ENCODE measurements at regions not wholly inside any gene's neighbourhood (a gene's known extent, or its start where the extent isn't known, plus 50 kb on each side); places are given as distances from the start of the nearest gene placed in this dataset.

- no peak overlapping the region for H3K4me3 Mint-ChIP-seq
- DNase-seq (no peak), ATAC-seq (replicated peaks in 1 of 2) (no peak)
- H3K4me1 Mint-ChIP-seq (ENCODE audit: low read depth): no peaks in the 10 kb centered on the region
- H3K9me3 Mint-ChIP-seq: no peaks in the 10 kb centered on the region
- H3K27ac Mint-ChIP-seq: no peak overlapping the region
- H3K27me3 Mint-ChIP-seq (ENCODE audit: low read depth): no peaks in the 10 kb centered on the region
- H3K36me3 Mint-ChIP-seq (ENCODE audit: insufficient read depth in 2 of 2): no peaks in the 10 kb centered on the region
Observed at GRCh38 chrY:8591821-8592516, 745.3 kb upstream of the TSPY4 start.

GRCh38 chrY:8594657-8595056, 742.6 kb upstream of the TSPY4 start:
- no peaks in the 10 kb centered on the region for H3K4me1 Mint-ChIP-seq (ENCODE audit: low read depth)
- ATAC-seq (replicated peaks in 1 of 2) (no peak), DNase-seq (no peak)
- H3K36me3 Mint-ChIP-seq (ENCODE audit: insufficient read depth in 2 of 2): no peaks in the 10 kb centered on the region
- H3K27me3 Mint-ChIP-seq (ENCODE audit: low read depth): no peaks in the 10 kb centered on the region
- H3K27ac Mint-ChIP-seq: no peak overlapping the region
- no peak overlapping the region for H3K4me3 Mint-ChIP-seq
- H3K9me3 Mint-ChIP-seq: no peaks in the 10 kb centered on the region

GRCh38 chrY:8599141-8599540, 738.1 kb upstream of the TSPY4 start:
- H3K4me3 Mint-ChIP-seq: no peak overlapping the region
- H3K9me3 Mint-ChIP-seq: no peaks in the 10 kb centered on the region
- no peaks in the 10 kb centered on the region for H3K36me3 Mint-ChIP-seq (ENCODE audit: insufficient read depth in 2 of 2)
- H3K27me3 Mint-ChIP-seq (ENCODE audit: low read depth): no peaks in the 10 kb centered on the region
- H3K27ac Mint-ChIP-seq: no peak overlapping the region
- DNase-seq (no peak), ATAC-seq (replicated peaks in 1 of 2) (no peak)
- no peaks in the 10 kb centered on the region for H3K4me1 Mint-ChIP-seq (ENCODE audit: low read depth)

- no peak for ATAC-seq (replicated peaks in 1 of 2)
- no peak overlapping the region for H3K4me3 Mint-ChIP-seq
- H3K9me3 Mint-ChIP-seq: no peaks in the 10 kb centered on the region
Observed at GRCh38 chrY:8610620-8611019, 726.6 kb upstream of the TSPY4 start.

GRCh38 chrY:8611815-8612214, 725.4 kb upstream of the TSPY4 start:
- Mint-ChIP-seq H3K4me3 (no peak overlapping the region), H3K27ac (no peak overlapping the region), H3K4me1 (ENCODE audit: low read depth) (no peaks in the 10 kb centered on the region), H3K27me3 (ENCODE audit: low read depth) (no peaks in the 10 kb centered on the region), H3K9me3 (no peaks in the 10 kb centered on the region), H3K36me3 (ENCODE audit: insufficient read depth in 2 of 2) (no peaks in the 10 kb centered on the region)
- no peak for ATAC-seq (replicated peaks in 1 of 2)
- no peak for DNase-seq

More at GRCh38 chrY:8610620-8611019, 726.6 kb upstream of the TSPY4 start:
- Mint-ChIP-seq H3K4me1 (ENCODE audit: low read depth) (no peaks in the 10 kb centered on the region), H3K27ac (no peak overlapping the region), H3K27me3 (ENCODE audit: low read depth) (no peaks in the 10 kb centered on the region), H3K36me3 (ENCODE audit: insufficient read depth in 2 of 2) (no peaks in the 10 kb centered on the region)
- DNase-seq: no peak

- DNase-seq (no peak), ATAC-seq (replicated peaks in 1 of 2) (no peak)
- H3K4me3 Mint-ChIP-seq: no peak overlapping the region
- no peak overlapping the region for H3K27ac Mint-ChIP-seq
- no peaks in the 10 kb centered on the region for H3K9me3 Mint-ChIP-seq
- no peaks in the 10 kb centered on the region for H3K4me1 Mint-ChIP-seq (ENCODE audit: low read depth)
- H3K36me3 Mint-ChIP-seq (ENCODE audit: insufficient read depth in 2 of 2): no peaks in the 10 kb centered on the region
- H3K27me3 Mint-ChIP-seq (ENCODE audit: low read depth): no peaks in the 10 kb centered on the region
Observed at GRCh38 chrY:8618302-8618701, 719.0 kb upstream of the TSPY4 start.

GRCh38 chrY:8622156-8622555, 715.1 kb upstream of the TSPY4 start:
- Mint-ChIP-seq H3K27me3 (ENCODE audit: low read depth) (no peaks in the 10 kb centered on the region), H3K4me1 (ENCODE audit: low read depth) (no peaks in the 10 kb centered on the region), H3K27ac (no peak overlapping the region), H3K4me3 (no peak overlapping the region), H3K36me3 (ENCODE audit: insufficient read depth in 2 of 2) (no peaks in the 10 kb centered on the region), H3K9me3 (no peaks in the 10 kb centered on the region)
- DNase-seq: no peak
- ATAC-seq (replicated peaks in 1 of 2): no peak

- Mint-ChIP-seq H3K9me3 (no peaks in the 10 kb centered on the region), H3K4me1 (ENCODE audit: low read depth) (no peaks in the 10 kb centered on the region), H3K4me3 (no peak overlapping the region), H3K27ac (no peak overlapping the region), H3K36me3 (ENCODE audit: insufficient read depth in 2 of 2) (no peaks in the 10 kb centered on the region), H3K27me3 (ENCODE audit: low read depth) (no peaks in the 10 kb centered on the region)
- ATAC-seq (replicated peaks in 1 of 2): no peak
- DNase-seq: no peak
Observed at GRCh38 chrY:8622856-8623255, 714.4 kb upstream of the TSPY4 start.

GRCh38 chrY:8629636-8630035, 707.6 kb upstream of the TSPY4 start:
- Mint-ChIP-seq H3K4me1 (ENCODE audit: low read depth) (no peaks in the 10 kb centered on the region), H3K4me3 (no peak overlapping the region), H3K36me3 (ENCODE audit: insufficient read depth in 2 of 2) (no peaks in the 10 kb centered on the region), H3K27me3 (ENCODE audit: low read depth) (no peaks in the 10 kb centered on the region), H3K27ac (no peak overlapping the region), H3K9me3 (peaks cover 0 to 3% of the 10 kb centered on the region in 2 donors)
- ATAC-seq (replicated peaks in 1 of 2) (no peak), DNase-seq (no peak)

GRCh38 chrY:8638111-8638510, 699.2 kb upstream of the TSPY4 start:
- Mint-ChIP-seq H3K4me3 (no peak overlapping the region), H3K4me1 (ENCODE audit: low read depth) (no peaks in the 10 kb centered on the region)

GRCh38 chrY:8644926-8645325, 692.3 kb upstream of the TSPY4 start:
- H3K36me3 Mint-ChIP-seq (ENCODE audit: insufficient read depth in 2 of 2): no peaks in the 10 kb centered on the region
- ATAC-seq (replicated peaks in 1 of 2) (no peak), DNase-seq (no peak)
- H3K4me3 Mint-ChIP-seq: no peak overlapping the region
- H3K27me3 Mint-ChIP-seq (ENCODE audit: low read depth): no peaks in the 10 kb centered on the region
- H3K9me3 Mint-ChIP-seq: no peaks in the 10 kb centered on the region
- H3K27ac Mint-ChIP-seq: no peak overlapping the region
- H3K4me1 Mint-ChIP-seq (ENCODE audit: low read depth): no peaks in the 10 kb centered on the region

More at GRCh38 chrY:8638111-8638510, 699.2 kb upstream of the TSPY4 start:
- Mint-ChIP-seq H3K36me3 (ENCODE audit: insufficient read depth in 2 of 2) (no peaks in the 10 kb centered on the region), H3K9me3 (peaks cover 0 to 3% of the 10 kb centered on the region in 2 donors), H3K27me3 (ENCODE audit: low read depth) (no peaks in the 10 kb centered on the region), H3K27ac (no peak overlapping the region)
- ATAC-seq (replicated peaks in 1 of 2) (no peak), DNase-seq (no peak)

GRCh38 chrY:8652445-8652844, 684.8 kb upstream of the TSPY4 start:
- H3K36me3 Mint-ChIP-seq (ENCODE audit: insufficient read depth in 2 of 2): no peaks in the 10 kb centered on the region
- H3K27me3 Mint-ChIP-seq (ENCODE audit: low read depth): no peaks in the 10 kb centered on the region
- no peak overlapping the region for H3K4me3 Mint-ChIP-seq
- no peaks in the 10 kb centered on the region for H3K4me1 Mint-ChIP-seq (ENCODE audit: low read depth)
- H3K9me3 Mint-ChIP-seq: no peaks in the 10 kb centered on the region
- no peak overlapping the region for H3K27ac Mint-ChIP-seq
- DNase-seq (no peak), ATAC-seq (replicated peaks in 1 of 2) (no peak)

GRCh38 chrY:8655017-8655416, 682.2 kb upstream of the TSPY4 start:
- Mint-ChIP-seq H3K4me3 (no peak overlapping the region), H3K9me3 (no peaks in the 10 kb centered on the region)
- ATAC-seq (replicated peaks in 1 of 2): no peak

GRCh38 chrY:8656101-8656500, 681.2 kb upstream of the TSPY4 start:
- Mint-ChIP-seq H3K27me3 (ENCODE audit: low read depth) (no peaks in the 10 kb centered on the region), H3K4me1 (ENCODE audit: low read depth) (no peaks in the 10 kb centered on the region), H3K27ac (no peak overlapping the region), H3K36me3 (ENCODE audit: insufficient read depth in 2 of 2) (no peaks in the 10 kb centered on the region), H3K4me3 (no peak overlapping the region), H3K9me3 (no peaks in the 10 kb centered on the region)
- no peak for ATAC-seq (replicated peaks in 1 of 2)
- DNase-seq: no peak

More at GRCh38 chrY:8655017-8655416, 682.2 kb upstream of the TSPY4 start:
- Mint-ChIP-seq H3K4me1 (ENCODE audit: low read depth) (no peaks in the 10 kb centered on the region), H3K27me3 (ENCODE audit: low read depth) (no peaks in the 10 kb centered on the region), H3K36me3 (ENCODE audit: insufficient read depth in 2 of 2) (no peaks in the 10 kb centered on the region), H3K27ac (no peak overlapping the region)
- DNase-seq: no peak

Data from activated T-cell treated with anti-CD3 and anti-CD28 coated beads, Interleukin-2, amount 50 U/mL, for 72 hours (primary cell).